A549 (cell line): ENCODE measurements at regions not wholly inside any gene's neighbourhood (a gene's known extent, or its start where the extent isn't known, plus 50 kb on each side); places are given as distances from the start of the nearest gene placed in this dataset.

Source experiments
- ATAC-seq, 2 experiments: fragments of 200-7000 bp in 1 of 2; fragments of >200 bp in 1 of 2; cut with Nextera tagmentation in 1 of 2; cut with Tn5 transposase in 1 of 2; 3 replicates each; pipeline versions ENCODE4 v1.8.0 to v1.9.1; 2018 to 2020; ENCODE audit warnings: mild to moderate bottlenecking in 1 of 2, moderate library complexity in 1 of 2
- CTCF ChIA-PET: fragments of 300-600 bp; sonication (Branson Sonifier 250); formaldehyde crosslinking; extraction: SDS; loops from one replicate; lab custom pipeline; 2021; ENCODE audit warnings: antibody characterized with exemption, inconsistent platforms; lab: Yijun Ruan, JAX
- POLR2A ChIA-PET: fragments of 350-600 bp; formaldehyde crosslinking; extraction: SDS; loops from one replicate; lab custom pipeline; 2021; ENCODE audit warnings: antibody characterized with exemption, inconsistent platforms; lab: Yijun Ruan, JAX
- DNase-seq, 2 experiments: peaks; one replicate each; pipeline versions ENCODE4 v3.0.0 to v3.0.0-alpha.2; 2011 to 2016; ENCODE audit warnings: low read depth in 1 of 2, low spot score in 1 of 2
- FAIRE-seq: peaks from 2 replicates; lab custom pipeline; 2011; peaks lifted over from hg19 to GRCh38; lab: Jason Lieb, UNC
- H3K27ac ChIP-seq, 2 experiments: fragments of >200 bp; sonication (Bioruptor Twin); formaldehyde crosslinking; 3 replicates each; pipeline ENCODE4 v1.5.1; 2016 to 2017
- H3K4me1 ChIP-seq: fragments of >200 bp; sonication (Bioruptor Twin); formaldehyde crosslinking; 3 replicates; pipeline ENCODE4 v1.6.1; 2016
- H3K4me2 ChIP-seq: fragments of >200 bp; sonication (Bioruptor Twin); formaldehyde crosslinking; 3 replicates; pipeline ENCODE4 v1.6.1; 2016
- H3K4me3 ChIP-seq: fragments of >200 bp; sonication (Bioruptor Twin); formaldehyde crosslinking; 3 replicates; pipeline ENCODE4 v1.5.1; 2016
- H3K9me3 ChIP-seq: fragments of >200 bp; sonication (Bioruptor Twin); formaldehyde crosslinking; 3 replicates; pipeline ENCODE4 v1.6.1; 2016
- CHD2 ChIP-seq: fragments of 150-350 bp; IDR thresholded peaks from 2 replicates; pipeline ENCODE4 v1.6.1; 2014; ENCODE audit warnings: low read length; ENCODE audit not compliant: partially characterized antibody
- E2F6 ChIP-seq: IDR thresholded peaks from 2 replicates; pipeline ENCODE4 v1.6.1; 2012; ENCODE audit warnings: low read depth, borderline replicate concordance
- ELK1 ChIP-seq: fragments of 150-350 bp; IDR thresholded peaks from 2 replicates; pipeline ENCODE4 v1.6.1; 2014; ENCODE audit warnings: low read depth, mild to moderate bottlenecking, low read length
- EP300 ChIP-seq, 2 experiments: fragments of >200 bp; sonication (Bioruptor Twin); formaldehyde crosslinking; IDR thresholded peaks; 2 replicates in 1 of 2; 3 replicates in 1 of 2; pipeline ENCODE4 v1.6.1; 2016 to 2017
- FOSL2 ChIP-seq, 2 experiments: fragments of 450-650 bp in 1 of 2; fragments of >200 bp in 1 of 2; sonication (Bioruptor Twin) in 1 of 2; formaldehyde crosslinking; IDR thresholded peaks; 2 replicates each; pipeline versions ENCODE4 v1.5.0 to v1.6.1; 2016 to 2020; ENCODE audit warnings: mild to moderate bottlenecking in 1 of 2, moderate library complexity in 1 of 2
- HEYL ChIP-seq: fragments of 250-450 bp; sonication (Bioruptor Pico); IDR thresholded peaks from 2 replicates; pipeline ENCODE4 v1.8.0; 2021; ENCODE audit warnings: mild to moderate bottlenecking, moderate library complexity
- HOXB13 ChIP-seq: fragments of 250-450 bp; sonication (Bioruptor Pico); IDR thresholded peaks from 2 replicates; pipeline ENCODE4 v1.5.0; 2020; ENCODE audit warnings: low read depth, mild to moderate bottlenecking, moderate library complexity
- HOXB5 ChIP-seq: fragments of 250-450 bp; sonication (Bioruptor Pico); IDR thresholded peaks from 2 replicates; pipeline ENCODE4 v1.5.0; 2020; ENCODE audit warnings: mild to moderate bottlenecking, moderate library complexity
- JUNB ChIP-seq: fragments of >200 bp; sonication (Bioruptor Twin); formaldehyde crosslinking; IDR thresholded peaks from 2 replicates; pipeline ENCODE4 v1.6.1; 2016
- KDM5A ChIP-seq: fragments of 200-600 bp; sonication (generic); IDR thresholded peaks from 2 replicates; pipeline ENCODE4 v1.6.1; 2016; ENCODE audit warnings: antibody characterized with exemption, mild to moderate bottlenecking
- NFE2L2 ChIP-seq: fragments of 150-350 bp; conservative IDR thresholded peaks from 2 replicates; pipeline ENCODE4 v1.6.1; 2014; ENCODE audit warnings: low read length
- NR3C1 ChIP-seq: fragments of >200 bp; sonication (Bioruptor Twin); formaldehyde crosslinking; IDR thresholded peaks from 3 replicates; pipeline ENCODE4 v1.6.1; 2017
- PHF8 ChIP-seq: fragments of 200-600 bp; sonication (generic); IDR thresholded peaks from 2 replicates; pipeline ENCODE4 v1.6.1; 2016; ENCODE audit warnings: low read depth, mild to moderate bottlenecking, antibody characterized with exemption, moderate library complexity, borderline replicate concordance
- RCOR1 ChIP-seq: fragments of 150-350 bp; IDR thresholded peaks from 2 replicates; pipeline ENCODE4 v1.6.1; 2014; ENCODE audit warnings: antibody characterized with exemption, low read length, low read depth
- TFCP2L1 ChIP-seq: fragments of 250-450 bp; sonication (Bioruptor Pico); IDR thresholded peaks from 2 replicates; pipeline ENCODE4 v1.5.0; 2021; ENCODE audit warnings: mild to moderate bottlenecking
- TP53 ChIP-seq: fragments of 250-450 bp; sonication (Bioruptor Pico); IDR thresholded peaks from 2 replicates; pipeline ENCODE4 v1.5.0; 2021; ENCODE audit warnings: mild to moderate bottlenecking, moderate library complexity
- WGBS: methylation state at CpG from one replicate; pipeline ENCODE4 v1.1.6; 2017; ENCODE audit errors: missing lambda C conversion rate; 5-methylcytosine and 5-hydroxymethylcytosine counted together
- TF ChIP-seq, protein P1 (sequence below): fragments of 450-650 bp; IDR thresholded peaks from 2 replicates; pipeline ENCODE4 v1.6.1; 2014; ENCODE audit warnings: antibody characterized with exemption
- TF ChIP-seq, protein P2 (sequence below): fragments of >200 bp; sonication (Bioruptor Twin); formaldehyde crosslinking; IDR thresholded peaks from 3 replicates; pipeline ENCODE4 v1.6.1; 2016
- TF ChIP-seq, protein P3 (sequence below): IDR thresholded peaks from 2 replicates; pipeline ENCODE4 v1.6.1; 2012
- TF ChIP-seq, protein P4 (sequence below): fragments of 200-600 bp; sonication (generic); IDR thresholded peaks from 2 replicates; pipeline ENCODE4 v1.6.1; 2016; ENCODE audit warnings: antibody characterized with exemption, mild to moderate bottlenecking, moderate library complexity
- TF ChIP-seq, protein P5 (sequence below): fragments of 250-450 bp; sonication (Bioruptor Pico); IDR thresholded peaks from 2 replicates; pipeline ENCODE4 v1.5.0; 2021; ENCODE audit warnings: mild to moderate bottlenecking, moderate library complexity, borderline replicate concordance

DNA sequence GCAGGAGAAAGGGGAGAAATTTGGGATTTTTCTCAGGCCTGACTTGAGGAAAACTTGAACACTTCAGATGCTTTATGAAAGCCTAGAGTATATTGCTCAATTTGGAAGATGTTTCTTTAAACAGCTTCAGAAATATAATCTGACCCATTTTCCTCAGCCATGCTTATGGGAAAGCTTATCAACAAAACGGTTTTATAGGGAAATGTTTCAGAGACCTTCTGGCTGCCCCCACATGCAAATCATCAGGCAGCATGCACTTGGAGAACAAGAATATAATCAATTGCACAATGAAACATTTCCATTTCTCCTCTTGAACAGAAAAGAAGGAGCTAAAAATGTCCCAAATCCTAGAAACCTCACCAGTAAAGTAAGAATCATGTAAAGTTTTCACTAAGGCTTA lies 411.2 kb upstream of the ETAA1 start (continued):
- no peak for TF ChIP-seq KDM5A

DNA sequence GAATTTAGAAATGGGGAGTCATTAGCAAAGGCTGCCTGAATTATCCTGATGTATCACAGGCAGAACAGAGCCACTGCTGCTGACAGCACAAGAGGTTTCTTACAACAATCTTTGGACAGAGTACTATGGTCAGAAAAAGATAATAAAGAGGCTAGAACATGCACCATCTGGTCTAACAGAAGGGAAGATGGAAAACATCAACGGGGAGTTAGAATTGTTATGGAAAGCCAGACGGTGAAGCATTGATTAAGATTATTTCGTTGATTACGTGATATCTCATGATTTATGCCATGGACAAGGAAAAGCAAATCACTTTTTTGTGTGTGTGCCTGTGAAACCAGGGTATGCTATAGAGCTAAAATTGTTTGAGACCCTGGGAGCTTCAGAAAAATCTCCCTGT lies 409.4 kb upstream of the ETAA1 start:
- DNase-seq (no peak), ATAC-seq (no peak), FAIRE-seq (no peak)
- no peak for TF ChIP-seq HOXB5 (CRISPR knock-in tag)
- no peak for TF ChIP-seq ELK1
- TF ChIP-seq, protein P1, sequence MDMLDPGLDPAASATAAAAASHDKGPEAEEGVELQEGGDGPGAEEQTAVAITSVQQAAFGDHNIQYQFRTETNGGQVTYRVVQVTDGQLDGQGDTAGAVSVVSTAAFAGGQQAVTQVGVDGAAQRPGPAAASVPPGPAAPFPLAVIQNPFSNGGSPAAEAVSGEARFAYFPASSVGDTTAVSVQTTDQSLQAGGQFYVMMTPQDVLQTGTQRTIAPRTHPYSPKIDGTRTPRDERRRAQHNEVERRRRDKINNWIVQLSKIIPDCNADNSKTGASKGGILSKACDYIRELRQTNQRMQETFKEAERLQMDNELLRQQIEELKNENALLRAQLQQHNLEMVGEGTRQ, result no peak
- TF ChIP-seq EP300 (IDR thresholded peaks at IDR 0.05), result no peak
- TF ChIP-seq CHD2, result no peak
- TF ChIP-seq, protein P2, sequence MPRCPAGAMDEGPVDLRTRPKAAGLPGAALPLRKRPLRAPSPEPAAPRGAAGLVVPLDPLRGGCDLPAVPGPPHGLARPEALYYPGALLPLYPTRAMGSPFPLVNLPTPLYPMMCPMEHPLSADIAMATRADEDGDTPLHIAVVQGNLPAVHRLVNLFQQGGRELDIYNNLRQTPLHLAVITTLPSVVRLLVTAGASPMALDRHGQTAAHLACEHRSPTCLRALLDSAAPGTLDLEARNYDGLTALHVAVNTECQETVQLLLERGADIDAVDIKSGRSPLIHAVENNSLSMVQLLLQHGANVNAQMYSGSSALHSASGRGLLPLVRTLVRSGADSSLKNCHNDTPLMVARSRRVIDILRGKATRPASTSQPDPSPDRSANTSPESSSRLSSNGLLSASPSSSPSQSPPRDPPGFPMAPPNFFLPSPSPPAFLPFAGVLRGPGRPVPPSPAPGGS, result no peak
- no peak for TF ChIP-seq HOXB13 (CRISPR knock-in tag)
- H3K9me3 ChIP-seq, result no peaks in the 10 kb centered on the region
- WGBS, result 33% methylated on average over 4 of the region's 4 CpGs
- ChIA-PET POLR2A (no interaction called here), CTCF (interaction anchor here (1.9 kb wide), 1 partner anchor 1045 kb away, joined by 4 read pairs; no protein-coding TSS in a partner anchor)
- H3K4me1 ChIP-seq, result no peaks in the 10 kb centered on the region
- H3K4me2 ChIP-seq, result no peak overlapping the region
- no peak overlapping the region for H3K27ac ChIP-seq
- H3K4me3 ChIP-seq, result no peak overlapping the region

DNA sequence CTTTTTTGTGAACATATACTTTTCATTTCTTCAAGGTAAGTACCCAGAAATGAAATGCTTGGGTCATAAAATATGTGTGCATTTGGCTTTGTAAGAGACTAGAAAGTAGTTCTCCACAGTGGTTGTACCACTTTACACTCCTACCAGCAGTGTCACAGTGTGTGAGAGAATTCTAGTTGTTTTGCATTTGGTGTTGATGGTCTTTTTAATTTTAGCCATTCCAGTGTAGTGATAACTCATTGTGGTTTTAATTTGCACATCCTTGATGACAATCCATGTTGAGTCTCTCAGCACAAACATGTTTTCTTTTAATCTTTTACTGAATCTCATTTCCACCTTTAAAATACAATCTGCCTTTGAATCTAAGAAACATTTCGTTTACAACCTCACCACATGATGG lies 402.5 kb upstream of the ETAA1 start:
- no peak for TF ChIP-seq E2F6
- no peak for TF ChIP-seq TFCP2L1 (CRISPR knock-in tag)
- no peak for TF ChIP-seq FOSL2 (IDR thresholded peaks at IDR 0.05)
- TF ChIP-seq FOSL2 (CRISPR knock-in tag; IDR thresholded peaks at IDR 0.05), result no peak
- TF ChIP-seq CHD2, result no peak
- TF ChIP-seq, protein P3, sequence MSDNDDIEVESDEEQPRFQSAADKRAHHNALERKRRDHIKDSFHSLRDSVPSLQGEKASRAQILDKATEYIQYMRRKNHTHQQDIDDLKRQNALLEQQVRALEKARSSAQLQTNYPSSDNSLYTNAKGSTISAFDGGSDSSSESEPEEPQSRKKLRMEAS, result no peak
- TF ChIP-seq HEYL (CRISPR knock-in tag), result no peak
- no peak for TF ChIP-seq NR3C1
- no peak for TF ChIP-seq RCOR1
- no peak for TF ChIP-seq HOXB5 (CRISPR knock-in tag)
- TF ChIP-seq PHF8, result no peak
- TF ChIP-seq, protein P4, sequence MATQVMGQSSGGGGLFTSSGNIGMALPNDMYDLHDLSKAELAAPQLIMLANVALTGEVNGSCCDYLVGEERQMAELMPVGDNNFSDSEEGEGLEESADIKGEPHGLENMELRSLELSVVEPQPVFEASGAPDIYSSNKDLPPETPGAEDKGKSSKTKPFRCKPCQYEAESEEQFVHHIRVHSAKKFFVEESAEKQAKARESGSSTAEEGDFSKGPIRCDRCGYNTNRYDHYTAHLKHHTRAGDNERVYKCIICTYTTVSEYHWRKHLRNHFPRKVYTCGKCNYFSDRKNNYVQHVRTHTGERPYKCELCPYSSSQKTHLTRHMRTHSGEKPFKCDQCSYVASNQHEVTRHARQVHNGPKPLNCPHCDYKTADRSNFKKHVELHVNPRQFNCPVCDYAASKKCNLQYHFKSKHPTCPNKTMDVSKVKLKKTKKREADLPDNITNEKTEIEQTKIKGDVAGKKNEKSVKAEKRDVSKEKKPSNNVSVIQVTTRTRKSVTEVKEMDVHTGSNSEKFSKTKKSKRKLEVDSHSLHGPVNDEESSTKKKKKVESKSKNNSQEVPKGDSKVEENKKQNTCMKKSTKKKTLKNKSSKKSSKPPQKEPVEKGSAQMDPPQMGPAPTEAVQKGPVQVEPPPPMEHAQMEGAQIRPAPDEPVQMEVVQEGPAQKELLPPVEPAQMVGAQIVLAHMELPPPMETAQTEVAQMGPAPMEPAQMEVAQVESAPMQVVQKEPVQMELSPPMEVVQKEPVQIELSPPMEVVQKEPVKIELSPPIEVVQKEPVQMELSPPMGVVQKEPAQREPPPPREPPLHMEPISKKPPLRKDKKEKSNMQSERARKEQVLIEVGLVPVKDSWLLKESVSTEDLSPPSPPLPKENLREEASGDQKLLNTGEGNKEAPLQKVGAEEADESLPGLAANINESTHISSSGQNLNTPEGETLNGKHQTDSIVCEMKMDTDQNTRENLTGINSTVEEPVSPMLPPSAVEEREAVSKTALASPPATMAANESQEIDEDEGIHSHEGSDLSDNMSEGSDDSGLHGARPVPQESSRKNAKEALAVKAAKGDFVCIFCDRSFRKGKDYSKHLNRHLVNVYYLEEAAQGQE, result no peak
- TF ChIP-seq, protein P5, sequence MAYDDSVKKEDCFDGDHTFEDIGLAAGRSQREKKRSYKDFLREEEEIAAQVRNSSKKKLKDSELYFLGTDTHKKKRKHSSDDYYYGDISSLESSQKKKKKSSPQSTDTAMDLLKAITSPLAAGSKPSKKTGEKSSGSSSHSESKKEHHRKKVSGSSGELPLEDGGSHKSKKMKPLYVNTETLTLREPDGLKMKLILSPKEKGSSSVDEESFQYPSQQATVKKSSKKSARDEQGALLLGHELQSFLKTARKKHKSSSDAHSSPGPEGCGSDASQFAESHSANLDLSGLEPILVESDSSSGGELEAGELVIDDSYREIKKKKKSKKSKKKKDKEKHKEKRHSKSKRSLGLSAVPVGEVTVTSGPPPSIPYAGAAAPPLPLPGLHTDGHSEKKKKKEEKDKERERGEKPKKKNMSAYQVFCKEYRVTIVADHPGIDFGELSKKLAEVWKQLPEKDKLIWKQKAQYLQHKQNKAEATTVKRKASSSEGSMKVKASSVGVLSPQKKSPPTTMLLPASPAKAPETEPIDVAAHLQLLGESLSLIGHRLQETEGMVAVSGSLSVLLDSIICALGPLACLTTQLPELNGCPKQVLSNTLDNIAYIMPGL (CRISPR knock-in tag), result no peak
- TF ChIP-seq, protein P2, result no peak
- no peak for TF ChIP-seq JUNB
- no peak for TF ChIP-seq NFE2L2
- no peak for TF ChIP-seq TP53
- ChIA-PET POLR2A (no interaction called here), CTCF (no interaction called here)
- no peak for FAIRE-seq
- 0% methylated on average over 1 of the region's 1 CpG for WGBS
- no peaks in the 10 kb centered on the region for H3K9me3 ChIP-seq
- no peak overlapping the region for H3K27ac ChIP-seq
- no peak overlapping the region for H3K4me2 ChIP-seq
- no peak for DNase-seq
- no peaks in the 10 kb centered on the region for H3K4me1 ChIP-seq
- ATAC-seq, result no peak
- no peak overlapping the region for H3K4me3 ChIP-seq
